ENCODE measurements at regions not wholly inside any gene's neighbourhood (a gene's known extent, or its start where the extent isn't known, plus 50 kb on each side); places are given as distances from the start of the nearest gene placed in this dataset.
"Not testable (repeated sequence)": the region's sequence is repeated elsewhere in the genome, so short reads cannot be mapped to it uniquely, and the experiment has no call there.

DNA sequence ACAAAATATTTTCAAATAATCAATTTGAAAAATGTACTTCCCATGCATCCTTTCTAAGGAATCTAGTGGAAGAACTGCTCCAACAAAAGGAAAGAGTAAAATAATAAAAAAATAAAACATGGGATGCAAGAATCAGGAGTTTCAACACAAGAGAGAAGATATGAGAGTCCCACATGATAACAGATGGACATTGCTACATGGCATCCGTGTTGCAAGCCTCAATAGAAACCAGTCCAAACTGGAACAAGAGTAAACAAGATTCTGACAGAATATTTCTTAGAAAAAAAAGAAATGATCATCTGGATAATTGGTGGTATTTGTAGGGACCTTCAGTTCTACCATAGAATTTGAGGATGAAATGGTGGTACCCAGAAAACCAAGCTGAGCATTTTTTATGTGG, 186.8 kb downstream of the FRK start:
- DNase-seq = no peak

DNA sequence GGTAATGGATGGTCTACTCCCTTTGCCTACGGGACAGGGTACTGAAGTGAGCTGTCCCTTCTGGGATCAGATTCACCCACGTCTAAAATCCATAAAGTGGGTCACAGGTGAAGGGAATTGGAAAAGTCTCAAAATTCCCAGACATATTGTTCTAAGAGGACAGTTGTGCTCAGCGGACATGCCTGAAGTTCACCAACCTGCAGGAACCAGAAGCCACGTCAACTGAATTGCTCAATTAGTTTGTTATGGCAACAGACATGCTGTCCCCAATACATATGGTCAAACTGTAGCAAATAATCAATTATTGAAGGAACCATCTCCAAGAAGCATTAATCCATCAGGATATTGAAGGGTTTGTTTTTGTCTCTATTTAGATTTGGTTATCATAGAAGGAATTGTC, 190.2 kb downstream of the FRK start:
- no peak for DNase-seq

DNA sequence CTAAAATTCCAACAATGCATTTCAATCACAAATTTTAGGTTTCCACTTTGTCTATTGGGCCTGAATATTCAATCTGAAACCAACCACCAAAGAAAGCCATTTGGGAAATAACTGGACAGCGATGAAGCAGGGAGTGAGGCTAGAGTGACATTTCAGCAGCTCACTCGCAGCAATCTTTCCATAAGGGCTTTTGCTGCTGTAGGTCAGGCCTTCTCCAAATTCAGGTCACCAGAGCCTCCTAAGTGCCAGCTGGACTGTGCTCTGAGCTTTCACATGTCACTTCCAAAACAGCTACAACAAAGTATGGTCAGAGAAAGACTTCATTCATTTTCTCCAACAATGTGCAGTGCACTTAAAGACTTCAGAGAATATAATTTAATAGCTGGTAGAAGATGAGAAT, 194.8 kb downstream of the FRK start:
- no peak for DNase-seq

DNA sequence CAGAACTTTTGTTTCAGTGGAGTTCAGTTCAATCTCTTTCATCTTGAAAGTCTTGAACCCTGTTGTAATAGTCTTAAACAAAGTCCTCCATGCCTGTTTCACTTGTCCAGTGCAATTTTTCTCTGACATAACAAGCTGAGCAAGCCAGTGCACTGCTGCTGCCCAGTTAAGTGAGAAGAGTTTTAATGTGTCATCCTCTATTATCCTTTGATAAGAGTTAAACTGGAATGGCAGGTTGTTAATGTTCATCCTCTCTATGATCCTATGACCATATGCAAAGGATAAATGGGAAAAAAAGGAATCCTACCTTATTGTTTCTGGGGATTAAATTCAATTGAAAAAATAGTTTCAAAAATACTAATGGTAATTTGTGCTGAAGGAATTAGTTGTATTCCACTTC, 197.5 kb downstream of the FRK start:
- no peak for DNase-seq

DNA sequence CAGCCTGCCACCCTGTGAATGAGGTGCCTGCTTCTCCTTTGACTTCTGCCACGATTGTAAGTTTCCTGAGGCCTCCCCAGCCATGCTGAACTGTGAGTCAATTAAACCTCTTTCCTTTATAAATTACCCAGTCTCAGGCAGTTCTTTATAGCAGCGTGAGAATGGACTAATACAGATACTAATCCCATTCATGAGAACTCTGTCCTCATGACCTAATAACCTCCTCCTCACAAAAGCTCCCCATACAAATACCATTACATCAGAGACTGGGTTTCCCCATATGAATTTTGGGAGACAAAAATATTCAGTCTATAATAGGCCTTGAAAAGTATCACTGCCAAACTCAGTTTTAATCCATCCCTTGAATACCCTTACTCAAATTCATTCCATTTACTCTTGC, 199.0 kb downstream of the FRK start:
- not testable (repeated sequence) for DNase-seq

DNA sequence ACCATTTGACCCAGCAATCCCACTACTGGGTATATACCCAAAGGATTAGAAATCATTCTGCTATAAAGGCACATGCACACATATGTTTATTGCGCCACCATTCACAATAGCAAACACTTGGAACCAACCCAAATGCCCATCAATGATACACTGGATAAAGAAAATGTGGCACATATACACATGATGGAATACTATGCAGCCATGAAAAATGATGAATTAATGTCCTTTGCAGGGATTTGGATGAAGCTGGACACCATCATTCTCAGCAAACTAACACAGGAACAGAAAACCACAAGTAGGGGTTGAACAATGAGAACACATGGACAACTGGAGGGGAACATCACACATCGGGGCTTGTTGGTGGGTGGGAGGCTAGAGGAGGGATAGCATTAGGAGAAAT, 201.1 kb downstream of the FRK start:
- not testable (repeated sequence) for DNase-seq

DNA sequence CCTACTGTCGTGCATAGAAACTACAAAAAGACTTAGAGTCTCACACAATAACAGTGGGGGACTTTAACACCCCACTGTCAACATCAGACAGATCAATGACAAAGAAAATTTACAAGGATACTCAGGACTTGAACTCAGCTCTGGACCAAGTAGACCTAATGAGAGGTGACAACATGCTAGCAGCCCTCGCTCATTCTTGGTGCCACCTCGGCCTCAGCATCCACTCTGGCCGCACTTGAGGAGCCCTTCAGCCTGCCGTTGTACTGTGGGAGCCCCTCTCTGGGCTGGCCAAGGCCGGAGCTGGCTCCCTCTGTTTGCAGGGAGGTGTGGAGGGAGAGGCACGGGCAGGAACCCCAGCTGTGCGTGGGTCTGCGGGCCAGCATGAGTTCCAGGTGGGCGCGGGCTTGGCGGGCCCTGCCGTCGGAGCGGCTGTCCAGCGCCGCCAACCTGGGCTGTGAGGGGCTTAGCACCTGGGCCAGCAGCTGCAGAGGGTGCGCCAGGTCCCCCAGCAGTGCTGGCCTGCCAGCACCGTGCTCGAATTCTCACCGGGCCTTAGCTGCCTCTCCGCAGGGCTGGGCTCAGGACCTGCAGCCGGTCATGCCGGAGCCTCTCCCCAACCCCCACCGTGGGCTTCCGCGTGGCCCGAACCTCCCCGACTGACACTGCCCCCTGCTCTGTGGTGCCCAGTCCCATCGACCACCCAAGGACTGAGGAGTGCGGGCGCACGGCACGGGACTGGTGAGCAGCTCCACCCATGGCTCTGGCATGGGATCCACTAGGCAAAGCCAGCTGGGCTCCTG, 205.6 kb downstream of the FRK start:
- DNase-seq = no peak

DNA sequence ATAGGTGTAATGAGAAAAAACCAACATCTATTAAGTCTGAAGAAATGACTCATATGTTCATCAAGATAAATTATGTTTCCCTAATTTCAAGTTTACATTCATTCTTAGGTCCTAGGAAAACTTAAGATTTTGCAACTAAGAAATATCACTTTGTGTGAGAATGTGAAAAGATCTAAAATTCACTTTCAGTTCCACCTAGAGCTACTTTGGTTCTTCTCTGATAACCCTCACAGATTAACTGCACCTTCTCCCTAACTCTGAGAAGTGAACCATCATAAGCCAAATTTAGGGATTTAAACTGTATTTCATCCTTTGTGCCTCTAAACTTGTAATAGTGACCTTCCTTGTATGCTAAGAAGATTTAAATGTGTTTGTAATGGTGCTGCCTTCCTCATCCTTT, 213.0 kb downstream of the FRK start:
- no peak for DNase-seq

DNA sequence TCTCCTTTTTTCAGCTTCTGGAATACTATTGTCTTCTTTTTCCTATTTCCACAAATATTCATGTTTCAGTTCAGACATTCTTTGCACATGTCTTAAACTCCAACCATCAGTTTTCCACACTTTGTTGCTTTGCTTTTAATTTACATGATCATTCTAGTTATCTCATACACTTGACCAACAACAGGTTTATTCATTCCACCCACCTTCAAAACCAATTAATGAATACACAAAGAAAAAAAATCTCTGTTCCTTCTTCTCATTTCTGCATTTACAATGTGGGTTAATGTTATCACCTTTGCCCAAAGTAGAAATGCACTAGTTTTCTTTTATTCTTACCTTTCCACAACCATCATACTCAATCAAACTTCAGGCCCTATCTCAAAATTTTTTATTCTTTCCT, 216.7 kb downstream of the FRK start:
- DNase-seq = no peak

DNA sequence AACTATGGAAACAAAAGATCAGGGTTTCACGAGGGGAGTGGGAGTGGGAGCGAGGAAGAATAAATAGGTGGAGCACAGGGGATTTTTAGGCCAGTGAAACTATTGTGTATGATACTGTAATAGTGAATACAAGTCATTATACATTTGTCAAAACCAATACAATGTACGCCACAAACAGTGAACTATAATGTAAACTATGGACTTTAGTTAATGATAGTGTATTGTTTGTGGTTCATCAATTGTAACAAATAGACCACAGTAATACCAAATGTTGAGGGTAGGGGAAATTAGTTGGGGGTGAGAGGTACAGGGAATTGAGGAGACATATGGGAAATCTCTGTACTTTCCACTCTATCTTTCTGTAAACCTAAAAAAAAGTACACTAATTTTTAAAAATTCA, 218.4 kb downstream of the FRK start:
- DNase-seq = no peak

DNA sequence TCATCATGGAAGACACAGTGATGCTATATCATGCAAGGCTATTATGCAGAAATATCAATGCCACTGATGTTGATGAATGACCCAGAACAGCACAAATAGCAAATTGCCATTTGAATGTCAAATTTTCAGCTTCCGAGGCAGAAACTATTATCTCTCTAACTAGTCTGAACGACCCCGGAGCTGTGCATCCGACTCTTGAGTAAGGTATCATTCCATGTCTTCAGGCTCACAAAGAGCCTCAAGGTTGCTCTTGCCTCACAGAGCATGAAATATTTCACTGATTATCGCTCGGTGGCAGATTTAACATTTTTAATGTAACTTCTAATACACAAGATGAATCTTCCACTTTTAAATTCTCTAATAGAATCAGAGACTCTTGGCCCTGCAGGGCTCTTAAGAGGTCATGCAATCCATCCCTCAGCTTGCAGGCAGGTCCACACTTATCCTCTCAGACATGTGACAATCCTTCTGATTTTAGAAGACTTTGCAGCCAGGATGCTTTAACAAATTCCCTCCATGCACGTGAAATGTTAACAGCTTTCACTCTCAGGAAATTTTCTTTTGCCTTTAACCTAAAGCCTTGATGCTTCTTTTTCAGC, 221.0 kb downstream of the FRK start:
- DNase-seq = no peak

DNA sequence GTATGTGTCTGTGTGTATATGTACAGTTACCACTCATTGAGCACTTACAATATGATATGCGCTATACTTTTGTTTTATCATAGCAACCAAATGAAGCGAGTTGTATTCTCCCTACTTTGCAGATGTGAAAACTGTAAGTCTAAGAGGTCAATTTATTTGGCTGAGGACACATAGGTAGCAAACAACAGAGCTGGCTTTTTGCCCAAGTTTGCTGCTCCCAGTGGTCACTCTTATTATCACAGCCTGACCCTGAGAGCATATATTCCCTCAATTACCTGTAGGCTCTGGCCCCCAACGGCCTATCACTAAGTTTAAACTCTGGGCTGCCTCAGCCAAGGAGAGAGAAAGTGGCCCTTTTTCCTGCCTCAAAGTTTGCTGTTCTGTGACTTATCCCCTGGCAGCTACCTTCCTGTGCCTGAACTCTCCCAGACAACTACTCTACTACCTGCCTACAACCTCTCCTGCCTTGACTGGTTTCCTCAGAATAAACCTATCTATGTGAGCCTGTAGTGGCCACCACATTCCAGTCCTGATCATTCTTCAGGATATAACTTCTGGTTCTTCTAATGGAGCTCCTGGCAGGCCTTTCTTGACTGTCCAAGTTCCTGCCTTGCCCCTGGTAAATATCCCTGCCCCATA, 221.8 kb downstream of the FRK start:
- peak; percentile 1 for DNase-seq

DNA sequence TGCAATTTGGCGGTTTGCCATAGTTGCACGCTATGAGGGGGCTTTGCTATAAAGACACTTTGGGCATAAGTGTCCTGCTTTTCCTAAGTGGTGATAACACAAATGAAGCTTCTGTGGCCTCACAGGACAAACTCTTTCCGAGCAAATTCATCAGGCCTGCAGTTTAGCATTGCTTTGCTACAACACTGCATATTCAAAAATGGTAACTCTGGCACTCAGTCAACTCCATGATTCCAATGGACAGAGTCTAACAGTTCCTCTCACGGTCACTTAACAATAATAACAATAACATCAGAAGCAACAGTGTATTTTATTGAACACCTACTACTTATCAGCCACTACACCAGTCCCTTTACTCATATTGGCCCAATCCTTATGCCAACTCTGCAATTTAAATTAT, 222.5 kb downstream of the FRK start:
- DNase-seq = no peak

DNA sequence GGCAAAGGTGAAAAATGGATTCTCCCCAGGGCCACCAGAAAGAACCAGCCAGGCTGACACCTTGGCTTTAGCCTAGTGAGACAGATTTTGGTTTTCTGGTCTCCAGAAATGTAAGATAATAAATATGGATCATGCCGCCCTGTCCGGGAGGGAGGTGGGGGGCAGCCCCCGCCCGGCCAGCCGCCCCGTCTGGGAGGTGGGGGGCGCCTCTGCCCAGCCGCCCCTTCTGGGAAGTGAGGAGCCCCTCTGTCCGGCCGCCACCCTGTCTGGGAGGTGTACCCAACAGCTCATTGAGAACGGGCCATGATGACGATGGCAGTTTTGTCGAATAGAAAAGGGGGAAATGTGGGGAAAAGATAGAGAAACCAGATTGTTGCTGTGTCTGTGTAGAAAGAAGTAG, 224.3 kb downstream of the FRK start:
- not testable (repeated sequence) for DNase-seq

DNA sequence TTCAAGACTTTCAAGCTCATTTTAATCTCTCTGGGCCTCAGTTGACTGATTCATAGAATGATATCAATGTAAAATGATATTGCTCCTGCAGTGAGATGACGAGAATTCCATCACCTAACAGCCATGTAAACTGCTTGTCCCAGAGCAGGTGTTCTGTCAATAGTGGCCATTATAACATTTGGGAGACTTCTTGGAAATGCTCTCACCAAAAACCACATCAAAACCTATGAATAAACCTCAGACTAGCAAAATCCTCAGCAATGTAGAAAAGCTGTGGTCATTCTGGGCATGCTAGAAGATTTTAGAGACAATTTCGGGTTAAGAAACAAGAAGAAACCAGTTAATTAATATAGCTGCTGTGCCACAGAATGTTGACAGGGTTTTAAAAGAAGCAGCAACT, 225.4 kb downstream of the FRK start:
- DNase-seq = no peak

DNA sequence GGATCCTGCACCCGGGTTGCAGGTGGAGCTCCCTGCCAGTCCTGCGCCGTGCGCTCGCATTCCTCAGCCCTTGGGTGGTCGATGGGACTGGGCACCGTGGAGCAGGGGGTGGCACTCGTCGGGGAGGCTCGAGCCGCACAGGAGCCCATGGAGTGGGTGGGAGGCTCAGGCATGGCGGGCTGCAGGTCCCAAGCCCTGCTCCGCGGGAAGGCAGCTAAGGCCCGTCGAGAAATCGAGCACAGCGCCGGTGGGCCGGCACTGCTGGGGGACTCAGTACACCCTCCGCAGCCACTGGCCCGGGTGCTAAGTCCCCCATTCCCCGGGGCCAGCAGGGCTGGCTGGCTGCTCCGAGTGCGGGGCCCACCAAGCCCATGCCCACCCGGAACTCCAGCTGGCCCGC, 226.1 kb downstream of the FRK start:
- not testable (repeated sequence) for DNase-seq

DNA sequence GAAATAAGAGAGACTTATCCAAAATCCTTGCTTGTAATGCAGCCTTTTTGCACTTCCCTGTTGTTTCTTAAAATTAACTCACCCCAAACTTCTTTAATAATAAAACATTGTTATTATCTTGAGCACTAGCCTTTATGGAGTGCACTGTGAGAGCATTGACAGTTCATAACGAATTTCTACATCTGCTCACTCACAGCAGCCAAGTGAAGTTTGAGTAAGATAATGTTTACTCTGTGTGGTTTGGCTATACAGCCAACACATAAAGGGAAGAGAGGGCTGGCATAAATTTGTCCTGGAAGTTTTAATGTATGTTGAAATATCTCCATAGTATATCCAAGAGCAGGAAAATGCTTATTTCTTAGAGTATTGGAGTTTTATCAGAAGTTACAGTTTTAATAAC, 227.9 kb downstream of the FRK start:
- no peak for DNase-seq

DNA sequence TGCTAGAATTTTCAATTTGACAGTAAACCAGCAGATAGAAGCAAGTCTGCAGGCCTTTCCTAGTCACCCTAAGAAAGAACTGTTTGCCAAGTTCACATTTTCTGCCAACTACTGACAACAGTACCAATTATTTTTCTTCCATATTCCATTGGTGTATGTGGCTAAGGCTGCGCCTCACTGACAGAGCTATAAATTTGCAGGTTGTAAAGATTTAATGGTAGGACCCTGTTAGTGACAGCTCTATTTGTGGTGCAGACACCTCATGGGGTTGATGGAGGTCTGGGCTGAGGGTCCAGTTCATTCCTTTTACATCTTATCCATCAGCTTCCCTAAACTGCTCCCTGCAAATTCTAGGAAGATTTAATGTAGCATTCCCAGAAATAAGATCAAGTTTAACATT, 228.5 kb downstream of the FRK start:
- DNase-seq = no peak

DNA sequence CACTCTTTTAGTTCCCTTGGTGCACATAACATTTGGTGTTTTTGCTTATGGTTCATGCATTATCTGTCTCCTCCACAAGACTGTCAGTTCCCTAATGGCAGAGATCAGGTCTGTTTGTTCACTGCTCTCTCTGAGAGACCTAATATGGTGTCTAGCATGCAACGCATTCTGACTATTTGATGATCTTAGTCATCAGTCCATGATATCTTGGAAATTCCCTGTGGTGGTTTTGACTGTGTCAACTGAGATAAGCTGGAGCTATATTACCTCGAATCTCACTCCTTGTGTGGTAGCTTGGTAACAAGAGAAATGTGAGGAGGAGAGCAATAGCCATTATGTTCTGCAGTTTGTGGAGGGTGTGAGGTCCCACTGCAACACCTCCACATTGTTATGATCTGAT, 229.8 kb downstream of the FRK start:
- DNase-seq = no peak

DNA sequence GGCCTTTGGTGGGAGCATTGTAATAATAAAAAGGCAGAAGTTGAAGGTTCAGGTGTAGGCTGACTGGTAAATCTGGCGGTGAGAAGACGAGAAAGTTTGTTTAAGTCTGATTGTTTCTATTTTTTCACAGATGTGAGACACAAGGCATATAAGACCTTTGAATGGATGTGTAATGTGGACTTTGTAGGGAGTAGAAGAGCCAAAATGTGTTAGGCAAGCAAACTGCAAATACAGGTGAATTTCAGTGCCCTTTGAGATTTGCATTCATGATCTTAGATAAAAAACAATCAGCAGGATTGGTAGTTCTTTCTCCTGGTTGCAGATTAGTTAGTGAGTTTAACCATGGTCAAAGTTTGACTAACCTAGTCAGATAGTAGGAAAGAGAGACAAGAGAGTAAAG, 238.9 kb downstream of the FRK start:
- DNase-seq = no peak

DNA sequence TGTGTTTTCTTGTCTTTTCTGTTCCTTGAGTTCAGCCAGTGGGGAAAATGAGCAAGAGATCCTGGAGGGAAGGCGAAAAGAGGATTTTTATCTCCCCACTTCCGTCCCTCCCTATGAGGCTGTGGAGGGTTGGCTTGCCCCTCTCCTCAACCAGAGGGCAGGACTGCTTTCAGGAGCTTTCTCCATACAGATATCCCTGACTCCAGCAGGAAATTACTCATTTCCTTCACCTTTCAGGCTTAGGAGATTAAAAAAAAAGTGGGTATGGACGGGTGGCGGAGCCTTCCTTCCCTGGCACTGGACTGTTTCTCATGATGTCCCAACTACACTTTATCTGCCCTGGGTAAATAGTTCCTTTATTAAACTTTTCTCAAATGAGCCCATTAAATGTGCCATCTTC, 241.2 kb downstream of the FRK start:
- no peak for DNase-seq

DNA sequence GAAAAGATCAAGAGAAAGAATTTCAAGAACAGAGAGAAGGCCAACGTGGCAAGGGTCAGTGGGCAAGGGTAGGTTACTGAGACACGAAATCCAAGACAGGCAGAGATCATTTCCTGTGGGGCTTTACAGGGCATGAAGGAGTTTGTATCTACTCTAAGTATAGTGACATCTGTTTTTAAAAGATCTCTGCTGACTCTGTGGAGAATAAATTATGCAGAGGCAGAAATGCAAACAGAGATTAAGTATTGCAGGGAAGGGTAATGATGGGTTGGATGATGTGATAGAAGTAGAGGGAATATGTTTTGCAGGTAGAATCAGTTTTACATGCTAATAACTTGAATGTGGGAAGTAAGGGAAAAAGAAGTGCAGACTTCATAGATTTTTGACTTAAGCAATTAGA, 243.5 kb downstream of the FRK start:
- no peak for DNase-seq

DNA sequence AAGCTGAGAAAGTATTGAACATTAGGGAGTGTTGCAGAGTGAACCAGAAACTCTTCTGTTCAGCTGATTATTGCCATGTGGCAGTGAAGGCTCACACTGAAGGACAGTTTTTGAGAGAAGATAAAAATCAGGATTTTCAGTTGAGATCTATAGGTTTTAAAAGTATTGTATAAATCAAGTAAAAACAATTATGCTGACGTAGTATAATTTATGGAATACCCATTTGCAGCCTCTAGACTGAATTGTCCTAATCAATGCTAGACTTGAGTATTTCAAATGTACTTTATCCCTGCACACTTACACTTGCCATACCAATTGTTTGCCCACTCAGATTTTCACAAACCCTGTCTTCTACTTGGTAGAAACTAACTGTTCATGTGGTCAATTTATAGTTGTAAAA, 245.8 kb downstream of the FRK start:
- no peak for DNase-seq

DNA sequence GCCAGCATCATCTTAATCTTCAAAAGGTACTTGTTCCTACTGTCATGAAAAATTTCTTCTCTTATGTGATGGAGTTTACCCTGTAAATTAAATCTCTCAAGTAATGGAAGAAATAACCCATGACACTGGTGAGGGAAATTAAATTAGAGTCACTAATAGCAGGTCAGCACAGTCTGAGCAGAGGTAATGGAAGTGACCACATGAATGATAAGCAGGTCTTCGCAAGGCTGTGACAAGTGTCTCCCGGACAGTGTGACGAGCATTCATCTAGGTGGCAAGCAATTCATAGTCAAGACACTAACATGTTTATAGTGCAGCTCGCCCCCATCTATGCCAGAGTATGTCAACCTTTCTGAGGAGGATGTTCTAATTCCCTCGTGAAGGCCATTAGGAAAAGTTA, 249.2 kb downstream of the FRK start:
- DNase-seq = no peak

DNA sequence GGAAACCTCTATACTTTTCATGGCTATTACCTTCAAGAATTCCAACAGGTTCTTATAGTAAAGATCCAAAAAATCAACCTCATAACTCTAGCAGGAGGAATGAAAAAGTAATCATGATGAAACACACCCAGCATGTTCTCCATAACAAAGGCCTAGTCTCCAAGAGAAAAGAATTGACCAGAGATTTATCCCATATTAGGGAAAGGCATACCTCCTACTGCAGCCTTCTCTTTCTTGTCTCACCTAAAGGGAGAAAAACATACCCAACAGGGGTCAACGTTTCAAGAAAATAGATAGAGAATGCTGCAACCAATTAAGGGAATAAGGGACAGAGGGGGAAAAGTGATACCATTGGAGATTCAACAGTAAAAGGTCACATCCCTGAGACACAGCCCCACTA, 262.5 kb downstream of the FRK start:
- DNase-seq = no peak
